ENCODE measurements at regions not wholly inside any gene's neighbourhood (a gene's known extent, or its start where the extent isn't known, plus 50 kb on each side); places are given as distances from the start of the nearest gene placed in this dataset.

DNA sequence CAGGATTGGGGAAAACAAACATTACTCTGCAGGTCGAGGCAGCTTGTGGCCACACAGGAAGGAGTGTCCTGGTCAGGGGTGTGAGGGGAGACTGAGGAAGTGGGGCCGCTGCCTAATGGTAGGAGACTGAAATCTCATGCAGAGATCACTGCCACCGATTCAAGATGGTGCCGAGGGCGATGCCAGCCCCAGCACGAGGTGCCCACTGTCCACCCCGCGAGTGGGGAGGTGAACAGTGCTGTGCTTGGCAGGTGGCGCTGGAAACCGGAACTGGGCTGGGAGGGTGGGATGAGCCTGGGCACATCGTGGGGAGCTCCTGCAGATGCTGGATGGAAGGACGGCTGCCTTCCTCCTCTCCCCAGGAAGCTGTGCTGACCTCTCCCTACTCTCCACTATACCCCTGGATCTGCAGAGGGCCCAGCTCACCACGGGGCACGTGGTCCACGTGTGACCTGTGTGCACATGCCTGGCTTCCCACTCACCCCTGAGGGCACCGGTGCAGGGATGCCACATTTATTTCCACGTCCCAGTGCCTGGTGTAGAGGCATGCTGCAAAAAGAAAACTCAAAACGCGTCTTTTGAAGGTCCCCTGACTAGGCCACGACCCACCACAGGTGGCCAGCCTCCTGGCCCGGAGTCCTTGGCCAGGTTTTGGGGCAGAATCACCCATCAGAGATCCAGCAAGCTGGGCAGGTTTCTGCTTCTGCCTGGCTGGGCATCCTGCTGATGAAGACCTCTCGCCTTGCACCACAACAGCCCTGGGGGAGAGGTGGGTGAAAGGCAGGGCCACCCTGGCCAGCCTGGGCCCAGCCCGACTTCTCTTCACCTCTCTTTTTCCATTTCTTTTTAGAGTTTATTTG, 71.7 kb upstream of the FCN1 start:
- Histone ChIP-seq H3K4me1 (ENCODE audit: insufficient read depth, low read length) (no peaks in the 10 kb centered on the region), H3T11ph (ENCODE audit: low read length) (no peak overlapping the region), H3K4ac (ENCODE audit: low read depth, low read length) (no peak overlapping the region), H2BK120ac (ENCODE audit: low read depth, low read length, poor library complexity, severe bottlenecking) (no peak overlapping the region), H2BK20ac (ENCODE audit: low read depth, low read length, poor library complexity, severe bottlenecking) (no peak overlapping the region), H3K14ac (ENCODE audit: insufficient read depth, low read length) (no peak overlapping the region), H4K20me1 (ENCODE audit: control insufficient read depth, insufficient read depth, insufficient read length) (no peaks in the 10 kb centered on the region), H2AK5ac (ENCODE audit: insufficient read length, low read length) (no peak overlapping the region), H4K91ac (ENCODE audit: insufficient read length, low read depth, low read length) (no peak overlapping the region), H2BK12ac (ENCODE audit: insufficient read length, low read depth, low read length) (no peak overlapping the region), H3K27me3 (ENCODE audit: insufficient read depth, low read length) (no peaks in the 10 kb centered on the region), H3K4me2 (ENCODE audit: insufficient read depth, insufficient read length, low read length) (no peak overlapping the region), H3K27ac (ENCODE audit: insufficient read length, low read depth, low read length) (no peak overlapping the region), H2BK5ac (ENCODE audit: insufficient read length, low read length) (no peak overlapping the region), H3K79me1 (ENCODE audit: insufficient read depth, low read depth, low read length, poor library complexity, severe bottlenecking) (no peaks in the 10 kb centered on the region), H4K8ac (replicated peaks; ENCODE audit: insufficient read length, low read depth, low read length) (no peak overlapping the region), H4K5ac (ENCODE audit: insufficient read length, low read depth, low read length) (no peak overlapping the region), H3K23ac (ENCODE audit: insufficient read length, low read depth, low read length) (no peak overlapping the region), H3K9me3 (ENCODE audit: control insufficient read depth, low read depth, low read length) (no peaks in the 10 kb centered on the region), H3K23me2 (ENCODE audit: insufficient read length, low read depth, low read length, poor library complexity, severe bottlenecking) (no peaks in the 10 kb centered on the region), H3K18ac (ENCODE audit: insufficient read length, low read depth, low read length) (no peak overlapping the region), H3K9ac (ENCODE audit: extremely low read depth, insufficient read length, low read length) (no peak overlapping the region), H3K56ac (ENCODE audit: insufficient read length, low read depth, low read length) (no peak overlapping the region), H2AFZ (ENCODE audit: low read length) (no peak overlapping the region), H3K79me2 (ENCODE audit: insufficient read depth, low read length) (no peaks in the 10 kb centered on the region), H2BK15ac (ENCODE audit: low read depth, low read length) (no peak overlapping the region)
- Mint-ChIP-seq H3K27me3 (ENCODE audit: low read depth) (peaks cover 3% of the 10 kb centered on the region), H3K36me3 (ENCODE audit: insufficient read depth in 1 of 3, low read depth in 3 of 3) (peaks cover 3 to 10% (median 6%) of the 10 kb centered on the region in 3 experiments; a peak in 6 of 7 replicates), H3K9me3 (peaks cover 13 to 20% of the 10 kb centered on the region in 2 experiments), H3K27ac (no peak overlapping the region), H3K4me3 (no peak overlapping the region), H3K4me1 (peaks cover 3 to 6% of the 10 kb centered on the region in 2 experiments; a peak in 1 of 4 replicates)
- WGBS (ENCODE audit: extremely low coverage, insufficient read length, low lambda C conversion rate): no CpG with 5 or more reads among the region's 23 CpGs
- TF ChIP-seq, protein P1, sequence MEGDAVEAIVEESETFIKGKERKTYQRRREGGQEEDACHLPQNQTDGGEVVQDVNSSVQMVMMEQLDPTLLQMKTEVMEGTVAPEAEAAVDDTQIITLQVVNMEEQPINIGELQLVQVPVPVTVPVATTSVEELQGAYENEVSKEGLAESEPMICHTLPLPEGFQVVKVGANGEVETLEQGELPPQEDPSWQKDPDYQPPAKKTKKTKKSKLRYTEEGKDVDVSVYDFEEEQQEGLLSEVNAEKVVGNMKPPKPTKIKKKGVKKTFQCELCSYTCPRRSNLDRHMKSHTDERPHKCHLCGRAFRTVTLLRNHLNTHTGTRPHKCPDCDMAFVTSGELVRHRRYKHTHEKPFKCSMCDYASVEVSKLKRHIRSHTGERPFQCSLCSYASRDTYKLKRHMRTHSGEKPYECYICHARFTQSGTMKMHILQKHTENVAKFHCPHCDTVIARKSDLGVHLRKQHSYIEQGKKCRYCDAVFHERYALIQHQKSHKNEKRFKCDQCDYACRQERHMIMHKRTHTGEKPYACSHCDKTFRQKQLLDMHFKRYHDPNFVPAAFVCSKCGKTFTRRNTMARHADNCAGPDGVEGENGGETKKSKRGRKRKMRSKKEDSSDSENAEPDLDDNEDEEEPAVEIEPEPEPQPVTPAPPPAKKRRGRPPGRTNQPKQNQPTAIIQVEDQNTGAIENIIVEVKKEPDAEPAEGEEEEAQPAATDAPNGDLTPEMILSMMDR (conservative IDR thresholded peaks at IDR 0.05): no peak
- no peak for DNase-seq

All from H9 (cell line).